HG03354 (cell line): ENCODE measurements at regions not wholly inside any gene's neighbourhood (a gene's known extent, or its start where the extent isn't known, plus 50 kb on each side); places are given as distances from the start of the nearest gene placed in this dataset.
"Not testable (repeated sequence)": the region's sequence is repeated elsewhere in the genome, so short reads cannot be mapped to it uniquely, and the experiment has no call there.

Experiments
- ATAC-seq: cut with Tn5 transposase; IDR thresholded peaks from one replicate; pipeline ENCODE4 v1.9.1; 2021; ENCODE audit warnings: mild to moderate bottlenecking; ENCODE audit not compliant: unreplicated experiment, poor library complexity, severe bottlenecking

- ATAC-seq = no peak
These were observed 453.2 kb downstream of the QKI start for GRCh38 chr6:163867518-163868292.

- no peak for ATAC-seq
These were observed 451.7 kb downstream of the QKI start for GRCh38 chr6:163866192-163866591.

GRCh38 chr6:163863565-163863964, 449.0 kb downstream of the QKI start:
- ATAC-seq = no peak

- ATAC-seq = no peak
These were observed 448.2 kb downstream of the QKI start for GRCh38 chr6:163862701-163863100.

GRCh38 chr6:163861627-163862026, 447.1 kb downstream of the QKI start:
- ATAC-seq = no peak

- no peak for ATAC-seq
These were observed 446.0 kb downstream of the QKI start for GRCh38 chr6:163860287-163861081.

- ATAC-seq = not testable (repeated sequence)
These were observed 444.4 kb downstream of the QKI start for GRCh38 chr6:163858870-163859269.

- no peak for ATAC-seq
These were observed 442.9 kb downstream of the QKI start for GRCh38 chr6:163857421-163857820.

GRCh38 chr6:163850874-163851273, 436.4 kb downstream of the QKI start:
- ATAC-seq = no peak

GRCh38 chr6:163844761-163845160, 430.2 kb downstream of the QKI start:
- ATAC-seq = no peak

- no peak for ATAC-seq
These were observed 429.8 kb downstream of the QKI start for GRCh38 chr6:163844357-163844756.

GRCh38 chr6:163843218-163843617, 428.7 kb downstream of the QKI start:
- ATAC-seq = no peak

GRCh38 chr6:163842467-163842866, 427.9 kb downstream of the QKI start:
- no peak for ATAC-seq

GRCh38 chr6:163841733-163842132, 427.2 kb downstream of the QKI start:
- no peak for ATAC-seq

GRCh38 chr6:163841326-163841725, 426.8 kb downstream of the QKI start:
- ATAC-seq = no peak

- ATAC-seq = no peak
These were observed 426.4 kb downstream of the QKI start for GRCh38 chr6:163840880-163841279.

- ATAC-seq = no peak
These were observed 424.8 kb downstream of the QKI start for GRCh38 chr6:163839296-163839695.

GRCh38 chr6:163837691-163838431, 423.3 kb downstream of the QKI start:
- ATAC-seq = no peak

GRCh38 chr6:163836876-163837690, 422.6 kb downstream of the QKI start:
- no peak for ATAC-seq
